HG03571 (cell line): ENCODE measurements at regions not wholly inside any gene's neighbourhood (a gene's known extent, or its start where the extent isn't known, plus 50 kb on each side); places are given as distances from the start of the nearest gene placed in this dataset.

Experiments used
- ATAC-seq: cut with Tn5 transposase; IDR thresholded peaks from one replicate; pipeline ENCODE4 v1.9.1; 2021; ENCODE audit not compliant: unreplicated experiment

GRCh38 chr18:60965856-60966255, 367.4 kb upstream of the CDH20 start:
- no peak for ATAC-seq

- ATAC-seq, result no peak
Measured at GRCh38 chr18:60966876-60967275, 366.4 kb upstream of the CDH20 start.

GRCh38 chr18:60975420-60975819, 357.8 kb upstream of the CDH20 start:
- ATAC-seq, result no peak

- no peak for ATAC-seq
Measured at GRCh38 chr18:60976976-60977375, 356.3 kb upstream of the CDH20 start.

GRCh38 chr18:60978338-60978737, 354.9 kb upstream of the CDH20 start:
- ATAC-seq, result no peak

GRCh38 chr18:60980422-60981005, 352.7 kb upstream of the CDH20 start:
- no peak for ATAC-seq

GRCh38 chr18:60981682-60982328, 351.4 kb upstream of the CDH20 start:
- ATAC-seq, result no peak

GRCh38 chr18:60982329-60982695, 350.9 kb upstream of the CDH20 start:
- no peak for ATAC-seq

GRCh38 chr18:60982928-60983327, 350.3 kb upstream of the CDH20 start:
- ATAC-seq, result no peak

GRCh38 chr18:60984510-60984909, 348.7 kb upstream of the CDH20 start:
- ATAC-seq, result no peak

- no peak for ATAC-seq
Measured at GRCh38 chr18:60987963-60988362, 345.3 kb upstream of the CDH20 start.

- ATAC-seq, result no peak
Measured at GRCh38 chr18:60996326-60996725, 336.9 kb upstream of the CDH20 start.

GRCh38 chr18:60996822-60997221, 336.4 kb upstream of the CDH20 start:
- no peak for ATAC-seq

- no peak for ATAC-seq
Measured at GRCh38 chr18:61001138-61001537, 332.1 kb upstream of the CDH20 start.

GRCh38 chr18:61006687-61007224, 326.5 kb upstream of the CDH20 start:
- ATAC-seq, result no peak

- no peak for ATAC-seq
Measured at GRCh38 chr18:61019338-61020301, 313.6 kb upstream of the CDH20 start.

GRCh38 chr18:61025596-61025995, 307.6 kb upstream of the CDH20 start:
- no peak for ATAC-seq

GRCh38 chr18:61031626-61032025, 301.6 kb upstream of the CDH20 start:
- no peak for ATAC-seq

GRCh38 chr18:61034580-61034979, 298.6 kb upstream of the CDH20 start:
- no peak for ATAC-seq

- no peak for ATAC-seq
Measured at GRCh38 chr18:61039251-61039650, 294.0 kb upstream of the CDH20 start.

GRCh38 chr18:61047794-61048193, 285.4 kb upstream of the CDH20 start:
- ATAC-seq, result no peak

- ATAC-seq, result no peak
Measured at GRCh38 chr18:61057443-61057842, 275.8 kb upstream of the CDH20 start.
